Cardiac muscle cell (in vitro differentiated cells and primary cell): ENCODE measurements at regions not wholly inside any gene's neighbourhood (a gene's known extent, or its start where the extent isn't known, plus 50 kb on each side); places are given as distances from the start of the nearest gene placed in this dataset.

Experiments used
- DNase-seq, 2 donors: peaks; one replicate each; pipeline versions ENCODE4 v3.0.0 to v3.0.0-alpha.2; 2010 to 2017; ENCODE audit warnings: low read depth in 1 of 2, low spot score in 1 of 2
- H3K27ac ChIP-seq: fragments of 200-600 bp; sonication (generic); 2 replicates; pipeline ENCODE4 v1.5.1; 2016
- H3K27me3 ChIP-seq: fragments of 200-600 bp; sonication (generic); 2 replicates; pipeline ENCODE4 v1.6.0; 2016; ENCODE audit warnings: control low read depth
- H3K36me3 ChIP-seq: fragments of 200-600 bp; sonication (generic); 2 replicates; pipeline ENCODE4 v1.5.1; 2016; ENCODE audit warnings: control low read depth
- H3K4me1 ChIP-seq: fragments of 200-600 bp; sonication (generic); 2 replicates; pipeline ENCODE4 v1.8.1; 2017; ENCODE audit warnings: low read depth, mild to moderate bottlenecking, mixed run types
- H3K4me3 ChIP-seq: fragments of 200-600 bp; sonication (generic); 2 replicates; pipeline ENCODE4 v1.5.1; 2016; ENCODE audit warnings: mild to moderate bottlenecking
- H3K9me3 ChIP-seq: fragments of 200-600 bp; sonication (generic); 2 replicates; pipeline ENCODE4 v1.5.1; 2017; ENCODE audit warnings: low read depth, mild to moderate bottlenecking, control low read depth
- CTCF ChIP-seq: IDR thresholded peaks from 2 replicates; pipeline ENCODE4 v1.5.1; 2012; ENCODE audit warnings: low read depth, mild to moderate bottlenecking, low read length

- no peak for TF ChIP-seq CTCF
- no peaks in the 10 kb centered on the region for H3K9me3 ChIP-seq
- H3K36me3 ChIP-seq: no peaks in the 10 kb centered on the region
- no peaks in the 10 kb centered on the region for H3K27me3 ChIP-seq
- H3K27ac ChIP-seq: peak overlapping the region; percentile 61
- peak; percentile 72 to 73 for DNase-seq
- H3K4me3 ChIP-seq: no peak overlapping the region
- H3K4me1 ChIP-seq: peaks cover 47% of the 10 kb centered on the region
These were observed 579.7 kb upstream of the ZNF608 start for GRCh38 chr5:125326150-125326510.

DNA sequence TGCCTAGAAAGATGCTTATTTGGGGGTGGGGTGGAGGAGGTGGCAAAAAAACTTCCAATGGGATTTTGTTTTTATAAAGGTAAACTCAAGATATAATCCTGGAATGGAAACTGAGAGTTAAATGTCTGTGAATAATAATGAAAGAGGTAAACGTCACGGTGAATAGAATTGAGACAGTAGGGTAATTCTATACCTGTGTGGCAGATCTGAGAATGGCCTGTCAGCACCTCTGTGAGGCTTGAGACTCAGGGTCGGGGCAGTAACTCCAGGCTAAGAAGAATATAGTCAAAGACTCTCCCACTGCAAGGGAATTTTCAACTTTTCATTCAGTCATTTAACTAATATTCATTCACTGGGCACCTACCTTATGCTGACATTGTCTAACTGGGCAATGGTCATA is 581.2 kb upstream of the ZNF608 start:
- Histone ChIP-seq H3K36me3 (no peaks in the 10 kb centered on the region), H3K4me3 (no peak overlapping the region), H3K27me3 (no peaks in the 10 kb centered on the region), H3K4me1 (peaks cover 54% of the 10 kb centered on the region), H3K27ac (peak overlapping the region; percentile 64), H3K9me3 (no peaks in the 10 kb centered on the region)
- peak in 1 of 2 donors; percentile 80 for DNase-seq
- TF ChIP-seq CTCF: no peak

- Histone ChIP-seq H3K4me3 (no peak overlapping the region), H3K9me3 (no peaks in the 10 kb centered on the region), H3K36me3 (no peaks in the 10 kb centered on the region), H3K27me3 (no peaks in the 10 kb centered on the region), H3K4me1 (peaks cover 22% of the 10 kb centered on the region), H3K27ac (no peak overlapping the region)
- DNase-seq: no peak
- TF ChIP-seq CTCF: no peak
These were observed 585.7 kb upstream of the ZNF608 start for GRCh38 chr5:125331987-125332598.

DNA sequence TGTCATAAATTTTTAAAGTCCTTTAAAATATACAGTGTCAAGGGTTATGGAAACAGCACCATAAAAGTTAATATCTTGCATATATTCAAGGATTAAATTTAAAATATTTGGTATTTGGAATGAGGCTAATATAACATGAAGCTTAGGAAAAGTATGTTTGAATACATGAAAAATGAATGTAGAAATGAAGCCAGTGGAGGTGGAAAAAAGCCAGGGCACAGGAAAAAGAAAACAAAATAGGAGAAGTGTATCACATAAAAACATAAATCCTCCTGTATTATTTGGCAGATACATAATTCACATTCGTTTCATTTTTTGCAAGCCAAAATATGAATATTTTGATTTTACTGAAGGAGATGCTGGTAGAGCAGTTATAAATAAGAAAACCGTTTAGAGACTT is 587.0 kb upstream of the ZNF608 start:
- H3K4me3 ChIP-seq: no peak overlapping the region
- H3K36me3 ChIP-seq: no peaks in the 10 kb centered on the region
- H3K27ac ChIP-seq: no peak overlapping the region
- H3K9me3 ChIP-seq: no peaks in the 10 kb centered on the region
- H3K4me1 ChIP-seq: peaks cover 11% of the 10 kb centered on the region
- H3K27me3 ChIP-seq: no peaks in the 10 kb centered on the region
- no peak for DNase-seq
- no peak for TF ChIP-seq CTCF

GRCh38 chr5:125336401-125336800 is 590.0 kb upstream of the ZNF608 start:
- no peak overlapping the region for H3K4me3 ChIP-seq
- DNase-seq: peak in 1 of 2 donors; percentile 32
- no peaks in the 10 kb centered on the region for H3K27me3 ChIP-seq
- no peak for TF ChIP-seq CTCF
- H3K36me3 ChIP-seq: no peaks in the 10 kb centered on the region
- H3K27ac ChIP-seq: no peak overlapping the region
- H3K9me3 ChIP-seq: no peaks in the 10 kb centered on the region
- peaks cover 11% of the 10 kb centered on the region for H3K4me1 ChIP-seq

- no peaks in the 10 kb centered on the region for H3K36me3 ChIP-seq
- H3K4me1 ChIP-seq: peaks cover 7% of the 10 kb centered on the region
- H3K27ac ChIP-seq: no peak overlapping the region
- no peak for TF ChIP-seq CTCF
- no peaks in the 10 kb centered on the region for H3K9me3 ChIP-seq
- no peak overlapping the region for H3K4me3 ChIP-seq
- DNase-seq: no peak
- no peaks in the 10 kb centered on the region for H3K27me3 ChIP-seq
These were observed 590.9 kb upstream of the ZNF608 start for GRCh38 chr5:125337294-125337693.
